H1 (cell line): ENCODE measurements at regions not wholly inside any gene's neighbourhood (a gene's known extent, or its start where the extent isn't known, plus 50 kb on each side); places are given as distances from the start of the nearest gene placed in this dataset.
A peak's percentile ranks its signal among the peaks of the same experiment; 100 is the strongest.

Experiments used
- CTCF ChIA-PET: fragments of 300-600 bp; sonication (Branson Sonifier 250); formaldehyde crosslinking; loops from one replicate; lab custom pipeline; 2021; ENCODE audit not compliant: partially characterized antibody; lab: Charles Lee
- POLR2A ChIA-PET: fragments of 300-600 bp; sonication (Branson Sonifier 250); formaldehyde crosslinking; loops from one replicate; lab custom pipeline; 2021; ENCODE audit warnings: inconsistent platforms; ENCODE audit not compliant: partially characterized antibody; lab: Charles Lee
- DNase-seq, 2 experiments: peaks; one replicate each; pipeline versions ENCODE4 v3.0.0 to v3.0.0-alpha.2; 2010 to 2022; ENCODE audit warnings: low spot score in 2 of 2, low read depth in 1 of 2, mixed read lengths in 1 of 2
- FAIRE-seq: peaks from 2 replicates; lab custom pipeline; 2011; peaks lifted over from hg19 to GRCh38; lab: Jason Lieb, UNC
- H2AFZ ChIP-seq: 2 replicates; pipeline ENCODE4 v1.8.1; 2012; ENCODE audit warnings: low read length, inconsistent platforms
- H2AK5ac ChIP-seq: 2 replicates; pipeline ENCODE4 v1.6.1; 2013; ENCODE audit warnings: low read depth, low read length
- H2BK120ac ChIP-seq: replicated peaks from 2 replicates; pipeline ENCODE3; 2013; ENCODE audit warnings: low read depth, low read length, inconsistent platforms
- H2BK12ac ChIP-seq: 2 replicates; pipeline ENCODE4 v1.6.1; 2013; ENCODE audit warnings: low read depth, low read length
- H2BK15ac ChIP-seq: 2 replicates; pipeline ENCODE4 v1.6.1; 2013; ENCODE audit warnings: low read length
- H2BK20ac ChIP-seq: 2 replicates; pipeline ENCODE4 v1.6.1; 2013; ENCODE audit warnings: low read length
- H2BK5ac ChIP-seq: 2 replicates; pipeline ENCODE4 v1.6.1; 2013; ENCODE audit warnings: low read depth, low read length
- H3K14ac ChIP-seq: 2 replicates; pipeline ENCODE4 v1.6.1; 2013; ENCODE audit warnings: inconsistent platforms; ENCODE audit not compliant: insufficient read length
- H3K18ac ChIP-seq: 2 replicates; pipeline ENCODE4 v1.6.1; 2013; ENCODE audit warnings: low read length; ENCODE audit errors: extremely low read depth
- H3K23ac ChIP-seq: 2 replicates; pipeline ENCODE4 v1.6.1; 2013; ENCODE audit warnings: inconsistent platforms; ENCODE audit not compliant: insufficient read length
- H3K23me2 ChIP-seq: 2 replicates; pipeline ENCODE4 v1.6.1; 2013; ENCODE audit warnings: low read depth, low read length
- H3K27ac ChIP-seq: 2 replicates; pipeline ENCODE4 v1.6.1; 2011; ENCODE audit warnings: low read depth, low read length, inconsistent platforms
- H3K27me3 ChIP-seq, 4 experiments: replicated peaks in 1 of 4; 1 replicate in 1 of 4; 2 replicates in 3 of 4; pipeline versions ENCODE4 v1.6.1 to v1.8.1; 2011 to 2013; ENCODE audit warnings: low read length in 3 of 4, mild to moderate bottlenecking in 3 of 4, inconsistent platforms in 2 of 4, mixed read lengths in 2 of 4, moderate library complexity in 1 of 4; ENCODE audit not compliant: control insufficient read depth in 3 of 4, insufficient read depth in 3 of 4; ENCODE audit errors: extremely low read depth in 1 of 4
- H3K36me3 ChIP-seq, 4 experiments: 2 replicates each; pipeline versions ENCODE4 v1.6.1 to v1.8.1; 2011 to 2013; ENCODE audit warnings: mild to moderate bottlenecking in 4 of 4, low read length in 3 of 4, moderate library complexity in 2 of 4, control low read depth in 1 of 4, inconsistent platforms in 1 of 4; ENCODE audit not compliant: insufficient read depth in 4 of 4, control insufficient read depth in 2 of 4
- H3K4ac ChIP-seq: replicated peaks from 2 replicates; pipeline ENCODE3; 2013; ENCODE audit warnings: low read length, low read depth, mixed read lengths, inconsistent platforms; ENCODE audit not compliant: insufficient read length
- H3K4me1 ChIP-seq, 4 experiments: replicated peaks in 1 of 4; 1 replicate in 1 of 4; 2 replicates in 3 of 4; pipeline versions ENCODE4 v1.6.1 to v1.8.1; 2011 to 2013; ENCODE audit warnings: low read length in 3 of 4, inconsistent platforms in 2 of 4, mixed read lengths in 1 of 4; ENCODE audit not compliant: insufficient read depth in 4 of 4, control insufficient read depth in 3 of 4
- H3K4me2 ChIP-seq, 2 experiments: 2 replicates each; pipeline versions ENCODE4 v1.6.1 to v1.8.1; 2011 to 2013; ENCODE audit warnings: low read depth in 2 of 2, low read length in 2 of 2, control low read depth in 1 of 2, inconsistent platforms in 1 of 2, mild to moderate bottlenecking in 1 of 2; ENCODE audit not compliant: insufficient read depth in 1 of 2
- H3K4me3 ChIP-seq, 4 experiments: fragments of 200-600, 300-600 bp in 1 of 4; sonication (generic), shearing (Covaris generic), sonication (Bioruptor Twin) in 1 of 4; 2 replicates each; pipeline versions ENCODE4 v1.5.1 to v1.8.1; 2011 to 2016; ENCODE audit warnings: low read length in 4 of 4, low read depth in 3 of 4, control low read depth in 2 of 4, inconsistent platforms in 2 of 4, mild to moderate bottlenecking in 2 of 4, mixed read lengths in 1 of 4, moderate library complexity in 1 of 4; ENCODE audit not compliant: insufficient read depth in 2 of 4; ENCODE audit errors: extremely low read depth in 1 of 4
- H3K56ac ChIP-seq: replicated peaks from 2 replicates; pipeline ENCODE3; 2013; ENCODE audit warnings: low read depth, mild to moderate bottlenecking, mixed read lengths, low read length, inconsistent platforms; ENCODE audit not compliant: insufficient read length
- H3K79me1 ChIP-seq: 2 replicates; pipeline ENCODE4 v1.6.1; 2013; ENCODE audit warnings: low read depth, low read length, control low read depth
- H3K79me2 ChIP-seq, 2 experiments: 2 replicates each; pipeline versions ENCODE4 v1.6.1 to v1.8.1; 2012 to 2013; ENCODE audit warnings: low read length in 2 of 2, mild to moderate bottlenecking in 2 of 2, inconsistent platforms in 1 of 2; ENCODE audit not compliant: insufficient read depth in 2 of 2, control insufficient read depth in 1 of 2
- H3K9ac ChIP-seq, 4 experiments: replicated peaks in 1 of 4; 1 replicate in 1 of 4; 2 replicates in 3 of 4; pipeline versions ENCODE4 v1.6.1 to v1.8.1; 2011 to 2013; ENCODE audit warnings: low read depth in 3 of 4, low read length in 3 of 4, control low read depth in 2 of 4, mild to moderate bottlenecking in 2 of 4, moderate library complexity in 2 of 4, inconsistent platforms in 1 of 4; ENCODE audit errors: extremely low read depth in 1 of 4
- H3K9me3 ChIP-seq, 2 experiments: 2 replicates each; pipeline versions ENCODE4 v1.6.1 to v1.8.1; 2012 to 2013; ENCODE audit warnings: mild to moderate bottlenecking in 2 of 2, moderate library complexity in 2 of 2, control low read depth in 1 of 2, inconsistent platforms in 1 of 2, low read depth in 1 of 2, low read length in 1 of 2, mixed read lengths in 1 of 2; ENCODE audit not compliant: insufficient read depth in 2 of 2
- H4K20me1 ChIP-seq, 2 experiments: replicated peaks in 1 of 2; 2 replicates each; pipeline versions ENCODE3 to v1.8.1; 2011 to 2013; ENCODE audit warnings: inconsistent platforms in 2 of 2, low read length in 2 of 2, mild to moderate bottlenecking in 1 of 2; ENCODE audit not compliant: insufficient read depth in 2 of 2, control insufficient read depth in 1 of 2
- H4K5ac ChIP-seq: 2 replicates; pipeline ENCODE4 v1.6.1; 2013; ENCODE audit warnings: low read length, low read depth, mixed read lengths, inconsistent platforms; ENCODE audit not compliant: insufficient read length
- H4K8ac ChIP-seq: 2 replicates; pipeline ENCODE4 v1.8.0; 2013; ENCODE audit warnings: mild to moderate bottlenecking, moderate library complexity, low read length, inconsistent platforms; ENCODE audit not compliant: insufficient read depth; ENCODE audit errors: extremely low read depth
- H4K91ac ChIP-seq: replicated peaks from 2 replicates; pipeline ENCODE3; 2013; ENCODE audit warnings: low read length, mixed read lengths, inconsistent platforms; ENCODE audit not compliant: insufficient read length
- CTBP2 ChIP-seq: IDR thresholded peaks from 2 replicates; pipeline ENCODE4 v1.7.0; 2011; ENCODE audit warnings: borderline replicate concordance, mild to moderate bottlenecking, moderate library complexity, mixed read lengths, low read length; ENCODE audit not compliant: insufficient read depth, insufficient read length
- GTF2F1 ChIP-seq: IDR thresholded peaks from 2 replicates; pipeline ENCODE4 v1.6.1; 2012; ENCODE audit warnings: low read depth, low read length, improper control_type of control experiment, borderline replicate concordance
- RFX5 ChIP-seq: IDR thresholded peaks from 2 replicates; pipeline ENCODE4 v1.6.1; 2011; ENCODE audit warnings: low read depth, low read length, improper control_type of control experiment, borderline replicate concordance
- TBP ChIP-seq: IDR thresholded peaks from 2 replicates; pipeline ENCODE4 v1.6.1; 2011; ENCODE audit warnings: low read depth, low read length, improper control_type of control experiment
- TF ChIP-seq, protein P1 (sequence below), 3 experiments: IDR thresholded peaks; 1 replicate in 2 of 3; 2 replicates in 1 of 3; pipeline versions ENCODE4 v1.5.1 to v1.6.1; 2011; ENCODE audit warnings: low read length in 3 of 3, mild to moderate bottlenecking in 3 of 3, inconsistent platforms in 2 of 3, low read depth in 1 of 3, moderate library complexity in 1 of 3; ENCODE audit not compliant: insufficient read depth in 1 of 3; ENCODE audit errors: control extremely low read depth in 1 of 3
- TF ChIP-seq, protein P2 (sequence below): IDR thresholded peaks from 2 replicates; pipeline ENCODE4 v1.6.1; 2011; ENCODE audit warnings: low read length, improper control_type of control experiment

DNA sequence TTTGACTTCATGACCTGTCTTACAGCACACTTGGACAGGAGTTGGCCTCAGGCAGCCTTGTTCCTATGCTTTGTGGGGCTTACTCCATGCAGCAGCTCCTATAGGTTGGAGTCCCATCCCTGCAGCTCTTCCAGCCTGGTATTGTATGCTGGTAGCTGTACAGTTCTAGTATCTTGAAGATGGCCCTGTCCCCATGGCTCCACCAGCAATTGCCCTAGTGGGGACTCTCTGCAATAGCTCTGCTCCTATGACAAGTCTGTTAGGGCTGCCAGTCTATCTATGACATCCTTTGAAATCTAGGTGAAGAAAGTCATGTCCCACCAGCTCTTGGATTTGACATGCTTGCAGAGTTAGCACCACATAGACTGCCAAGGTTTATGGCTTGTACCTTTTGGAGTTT, 252.6 kb downstream of the ANTXR2 start:
- no peaks in the 10 kb centered on the region for H3K79me2 ChIP-seq
- CTCF ChIA-PET: interaction anchor here (0.9 to 1.0 kb wide), 2 partner anchors 29 to 306 kb away, joined by 3 read pairs; no protein-coding TSS in a partner anchor
- POLR2A ChIA-PET: no interaction called here
- TF ChIP-seq CTBP2 (no peak), GTF2F1 (no peak), RFX5 (no peak), TBP (no peak)
- TF ChIP-seq, protein P1, sequence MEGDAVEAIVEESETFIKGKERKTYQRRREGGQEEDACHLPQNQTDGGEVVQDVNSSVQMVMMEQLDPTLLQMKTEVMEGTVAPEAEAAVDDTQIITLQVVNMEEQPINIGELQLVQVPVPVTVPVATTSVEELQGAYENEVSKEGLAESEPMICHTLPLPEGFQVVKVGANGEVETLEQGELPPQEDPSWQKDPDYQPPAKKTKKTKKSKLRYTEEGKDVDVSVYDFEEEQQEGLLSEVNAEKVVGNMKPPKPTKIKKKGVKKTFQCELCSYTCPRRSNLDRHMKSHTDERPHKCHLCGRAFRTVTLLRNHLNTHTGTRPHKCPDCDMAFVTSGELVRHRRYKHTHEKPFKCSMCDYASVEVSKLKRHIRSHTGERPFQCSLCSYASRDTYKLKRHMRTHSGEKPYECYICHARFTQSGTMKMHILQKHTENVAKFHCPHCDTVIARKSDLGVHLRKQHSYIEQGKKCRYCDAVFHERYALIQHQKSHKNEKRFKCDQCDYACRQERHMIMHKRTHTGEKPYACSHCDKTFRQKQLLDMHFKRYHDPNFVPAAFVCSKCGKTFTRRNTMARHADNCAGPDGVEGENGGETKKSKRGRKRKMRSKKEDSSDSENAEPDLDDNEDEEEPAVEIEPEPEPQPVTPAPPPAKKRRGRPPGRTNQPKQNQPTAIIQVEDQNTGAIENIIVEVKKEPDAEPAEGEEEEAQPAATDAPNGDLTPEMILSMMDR (IDR thresholded peaks at IDR 0.05; ENCODE audit: control extremely low read depth in 1 of 3, insufficient read depth in 1 of 3, low read depth in 1 of 3, low read length in 3 of 3): peak in 1 of 3 experiments; percentile 4; a peak in 1 of 4 replicates
- TF ChIP-seq, protein P2, sequence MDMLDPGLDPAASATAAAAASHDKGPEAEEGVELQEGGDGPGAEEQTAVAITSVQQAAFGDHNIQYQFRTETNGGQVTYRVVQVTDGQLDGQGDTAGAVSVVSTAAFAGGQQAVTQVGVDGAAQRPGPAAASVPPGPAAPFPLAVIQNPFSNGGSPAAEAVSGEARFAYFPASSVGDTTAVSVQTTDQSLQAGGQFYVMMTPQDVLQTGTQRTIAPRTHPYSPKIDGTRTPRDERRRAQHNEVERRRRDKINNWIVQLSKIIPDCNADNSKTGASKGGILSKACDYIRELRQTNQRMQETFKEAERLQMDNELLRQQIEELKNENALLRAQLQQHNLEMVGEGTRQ: no peak
- no peak overlapping the region for H2BK15ac ChIP-seq
- H2BK20ac ChIP-seq: no peak overlapping the region
- H3K4ac ChIP-seq: no peak overlapping the region
- H3K4me3 ChIP-seq: no peak overlapping the region
- no peak overlapping the region for H2BK12ac ChIP-seq
- H3K14ac ChIP-seq: no peak overlapping the region
- DNase-seq (no peak), FAIRE-seq (no peak)
- no peaks in the 10 kb centered on the region; a peak in 1 of 4 replicates for H3K9me3 ChIP-seq
- no peak overlapping the region for H4K8ac ChIP-seq
- H3K18ac ChIP-seq: no peak overlapping the region
- H3K23me2 ChIP-seq: no peaks in the 10 kb centered on the region
- H4K5ac ChIP-seq: no peak overlapping the region
- 0 out of 7 replicates have a peak, but pooled peaks cover 0 to 1% (median 0%) of the 10 kb centered on the region in 4 experiments for H3K4me1 ChIP-seq
- no peak overlapping the region for H2AK5ac ChIP-seq
- no peak overlapping the region for H3K23ac ChIP-seq
- no peaks in the 10 kb centered on the region for H3K79me1 ChIP-seq
- H3K9ac ChIP-seq: no peak overlapping the region
- H3K27ac ChIP-seq: no peak overlapping the region
- H3K27me3 ChIP-seq: no peaks in the 10 kb centered on the region
- no peaks in the 10 kb centered on the region for H4K20me1 ChIP-seq
- H3K36me3 ChIP-seq: no peaks in the 10 kb centered on the region
- no peak overlapping the region for H2BK5ac ChIP-seq
- H3K56ac ChIP-seq: no peak overlapping the region
- no peak overlapping the region for H4K91ac ChIP-seq
- H2AFZ ChIP-seq: no peak overlapping the region
- no peak overlapping the region for H3K4me2 ChIP-seq
- H2BK120ac ChIP-seq: no peak overlapping the region
